SU-DHL-6 (cell line): ENCODE measurements at regions not wholly inside any gene's neighbourhood (a gene's known extent, or its start where the extent isn't known, plus 50 kb on each side); places are given as distances from the start of the nearest gene placed in this dataset.

Source experiments
- H2AFZ ChIP-seq: fragments of 200-600 bp; sonication (generic); 2 replicates; pipeline ENCODE4 v1.6.1; 2014; ENCODE audit warnings: low read depth, mild to moderate bottlenecking, moderate library complexity, mixed read lengths, antibody characterized with exemption, low read length; ENCODE audit not compliant: severe bottlenecking
- H3F3A ChIP-seq: fragments of 200-600 bp; shearing (Covaris generic); 2 replicates; pipeline ENCODE4 v1.6.0; 2016; ENCODE audit warnings: antibody characterized with exemption, mild to moderate bottlenecking; ENCODE audit not compliant: insufficient read depth
- H3K27ac ChIP-seq: fragments of 200-600 bp; sonication (generic); 2 replicates; pipeline ENCODE4 v1.5.1; 2016; ENCODE audit warnings: low read depth, mild to moderate bottlenecking, low read length, moderate library complexity, mixed read lengths
- H3K27me3 ChIP-seq: fragments of 200-600 bp; sonication (generic), shearing (Covaris generic); 2 replicates; pipeline ENCODE4 v1.6.0; 2014; ENCODE audit warnings: mild to moderate bottlenecking, low read length
- H3K36me3 ChIP-seq: fragments of 200-600 bp; sonication (generic); 2 replicates; pipeline ENCODE4 v1.6.1; 2014; ENCODE audit warnings: mild to moderate bottlenecking, low read length, mixed read lengths
- H3K4me2 ChIP-seq: fragments of 300-600, 200-600 bp; shearing (Covaris generic), sonication (generic); 2 replicates; pipeline ENCODE4 v1.6.0; 2014; ENCODE audit warnings: low read length, low read depth, mild to moderate bottlenecking; ENCODE audit not compliant: poor library complexity, severe bottlenecking
- H3K4me3 ChIP-seq: fragments of 200-600 bp; sonication (generic); 2 replicates; pipeline ENCODE4 v1.5.1; 2014; ENCODE audit warnings: antibody characterized with exemption, low read length, mild to moderate bottlenecking, mixed read lengths; ENCODE audit not compliant: insufficient read depth, poor library complexity, severe bottlenecking
- H3K79me2 ChIP-seq: fragments of 200-600 bp; sonication (generic); 2 replicates; pipeline ENCODE4 v1.6.1; 2014; ENCODE audit warnings: mild to moderate bottlenecking, low read length, moderate library complexity; ENCODE audit not compliant: insufficient read depth
- H3K9ac ChIP-seq: fragments of 200-600 bp; sonication (generic); 2 replicates; pipeline ENCODE4 v1.7.0; 2014; ENCODE audit warnings: mild to moderate bottlenecking, low read length
- H3K9me2 ChIP-seq: fragments of 200-600 bp; sonication (generic); replicated peaks from 2 replicates; pipeline ENCODE4 v1.6.1; 2014; ENCODE audit warnings: low read length; ENCODE audit not compliant: insufficient read depth
- H3K9me3 ChIP-seq: fragments of 200-600 bp; sonication (generic); 2 replicates; pipeline ENCODE4 v1.6.1; 2014; ENCODE audit warnings: low read length, mixed read lengths; ENCODE audit not compliant: insufficient read depth
- H4K20me1 ChIP-seq: fragments of 200-600 bp; sonication (generic); 2 replicates; pipeline ENCODE4 v1.6.1; 2014; ENCODE audit warnings: low read depth, mild to moderate bottlenecking, antibody characterized with exemption, low read length, moderate library complexity, mixed read lengths
- EZH2phosphoT487 ChIP-seq: fragments of 200-600 bp; sonication (generic), shearing (Covaris generic); conservative IDR thresholded peaks from 2 replicates; pipeline ENCODE4 v1.6.1; 2018; ENCODE audit warnings: mild to moderate bottlenecking, antibody characterized with exemption, low read length, moderate library complexity, mixed read lengths
- TF ChIP-seq, protein P1 (sequence below): fragments of 200-600 bp; sonication (generic); IDR thresholded peaks from one replicate; pipeline ENCODE4 v1.5.1; 2017; ENCODE audit warnings: antibody characterized with exemption, mild to moderate bottlenecking, low read length, moderate library complexity; ENCODE audit not compliant: insufficient read depth, poor library complexity, severe bottlenecking

DNA sequence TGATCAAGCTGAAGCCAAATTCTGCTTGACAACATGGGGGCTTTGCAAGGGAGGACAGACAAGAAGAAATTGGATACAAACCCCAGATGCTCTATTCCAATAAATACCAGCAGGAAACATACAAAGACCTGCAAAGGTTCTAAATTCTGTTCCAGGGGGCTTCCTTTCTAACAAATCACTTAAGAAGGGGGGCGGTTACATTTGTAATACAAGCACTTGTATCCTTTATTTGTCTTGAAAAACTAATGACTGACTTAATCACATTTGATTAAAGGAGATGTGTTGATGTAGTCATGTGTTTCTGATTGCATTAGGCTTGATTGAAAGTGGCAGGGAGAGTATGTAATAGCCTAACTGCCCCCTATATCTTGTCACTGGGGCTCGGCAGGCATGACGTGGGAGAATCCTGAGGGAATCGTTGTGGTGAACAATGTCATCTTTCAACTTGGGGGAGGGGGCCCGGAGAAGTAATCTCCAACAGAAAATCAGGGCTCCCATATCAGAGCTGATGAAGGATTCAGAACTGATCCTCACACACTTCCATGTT, 361.7 kb downstream of the INSC start:
- H4K20me1 ChIP-seq = no peaks in the 10 kb centered on the region
- H3K79me2 ChIP-seq = no peaks in the 10 kb centered on the region
- no peaks in the 10 kb centered on the region for H3K9me3 ChIP-seq
- no peak overlapping the region for H2AFZ ChIP-seq
- H3K4me2 ChIP-seq = no peak overlapping the region
- H3K9me2 ChIP-seq = no peaks in the 10 kb centered on the region
- no peak overlapping the region for H3K4me3 ChIP-seq
- H3K9ac ChIP-seq = no peak overlapping the region
- H3F3A ChIP-seq = no peaks in the 10 kb centered on the region
- no peak for TF ChIP-seq EZH2phosphoT487
- TF ChIP-seq, protein P1, sequence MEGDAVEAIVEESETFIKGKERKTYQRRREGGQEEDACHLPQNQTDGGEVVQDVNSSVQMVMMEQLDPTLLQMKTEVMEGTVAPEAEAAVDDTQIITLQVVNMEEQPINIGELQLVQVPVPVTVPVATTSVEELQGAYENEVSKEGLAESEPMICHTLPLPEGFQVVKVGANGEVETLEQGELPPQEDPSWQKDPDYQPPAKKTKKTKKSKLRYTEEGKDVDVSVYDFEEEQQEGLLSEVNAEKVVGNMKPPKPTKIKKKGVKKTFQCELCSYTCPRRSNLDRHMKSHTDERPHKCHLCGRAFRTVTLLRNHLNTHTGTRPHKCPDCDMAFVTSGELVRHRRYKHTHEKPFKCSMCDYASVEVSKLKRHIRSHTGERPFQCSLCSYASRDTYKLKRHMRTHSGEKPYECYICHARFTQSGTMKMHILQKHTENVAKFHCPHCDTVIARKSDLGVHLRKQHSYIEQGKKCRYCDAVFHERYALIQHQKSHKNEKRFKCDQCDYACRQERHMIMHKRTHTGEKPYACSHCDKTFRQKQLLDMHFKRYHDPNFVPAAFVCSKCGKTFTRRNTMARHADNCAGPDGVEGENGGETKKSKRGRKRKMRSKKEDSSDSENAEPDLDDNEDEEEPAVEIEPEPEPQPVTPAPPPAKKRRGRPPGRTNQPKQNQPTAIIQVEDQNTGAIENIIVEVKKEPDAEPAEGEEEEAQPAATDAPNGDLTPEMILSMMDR = no peak
- no peaks in the 10 kb centered on the region; the same call in 1 of the 2 replicates for H3K27me3 ChIP-seq
- H3K27ac ChIP-seq = no peak overlapping the region
- no peaks in the 10 kb centered on the region for H3K36me3 ChIP-seq

DNA sequence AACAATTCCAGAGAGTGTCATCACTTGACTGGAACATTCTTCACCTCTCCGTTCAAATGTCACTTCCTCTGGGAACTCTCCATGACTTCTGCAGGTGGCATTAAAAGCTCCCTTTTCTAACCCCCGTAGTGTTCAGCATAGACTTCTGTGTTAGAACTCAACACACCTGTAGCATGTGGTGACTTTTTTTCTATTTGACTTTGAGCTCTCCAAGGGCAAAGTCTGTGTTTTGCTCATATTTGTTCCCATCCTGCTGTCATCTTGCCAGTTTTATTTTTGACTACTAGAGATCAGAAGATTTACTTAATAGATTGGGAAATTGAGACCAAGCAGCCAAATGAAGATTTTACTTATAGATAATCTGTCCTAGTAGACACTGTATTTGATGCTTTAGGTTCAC, 367.1 kb downstream of the INSC start:
- H3K36me3 ChIP-seq = no peaks in the 10 kb centered on the region
- no peaks in the 10 kb centered on the region for H3K9me2 ChIP-seq
- no peaks in the 10 kb centered on the region for H3K9me3 ChIP-seq
- H3K27ac ChIP-seq = no peak overlapping the region
- no peak overlapping the region for H3K4me3 ChIP-seq
- H3F3A ChIP-seq = no peaks in the 10 kb centered on the region
- no peaks in the 10 kb centered on the region for H4K20me1 ChIP-seq
- H3K4me2 ChIP-seq = no peak overlapping the region
- H3K79me2 ChIP-seq = no peaks in the 10 kb centered on the region
- no peaks in the 10 kb centered on the region for H3K27me3 ChIP-seq
- H2AFZ ChIP-seq = no peak overlapping the region
- H3K9ac ChIP-seq = no peak overlapping the region
- TF ChIP-seq, protein P1 = no peak
- no peak for TF ChIP-seq EZH2phosphoT487

DNA sequence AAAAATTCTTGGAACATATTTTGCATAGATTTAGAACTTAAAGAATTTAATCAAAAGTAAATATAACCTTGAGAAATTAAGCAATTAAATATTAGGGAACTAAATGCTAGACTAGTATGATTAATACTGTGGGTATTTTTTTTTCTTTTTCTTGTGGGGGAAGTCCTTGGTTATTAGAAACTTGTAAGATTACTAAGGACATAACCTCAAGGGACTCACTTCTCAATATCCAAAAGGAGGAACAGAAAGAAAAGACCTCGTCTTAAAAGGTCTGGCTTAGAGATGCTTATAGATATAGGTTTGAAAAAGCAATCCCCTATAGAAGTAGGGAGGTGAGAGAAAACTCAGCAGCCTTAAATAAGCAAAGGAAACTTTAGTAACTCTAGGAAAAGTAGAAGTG, 368.5 kb downstream of the INSC start:
- Histone ChIP-seq H3K9me3 (no peaks in the 10 kb centered on the region), H3K4me3 (no peak overlapping the region), H2AFZ (no peak overlapping the region), H3K27ac (no peak overlapping the region), H3K4me2 (no peak overlapping the region), H3K36me3 (no peaks in the 10 kb centered on the region), H3K79me2 (no peaks in the 10 kb centered on the region), H3K9me2 (no peaks in the 10 kb centered on the region), H4K20me1 (no peaks in the 10 kb centered on the region), H3F3A (no peaks in the 10 kb centered on the region), H3K27me3 (no peaks in the 10 kb centered on the region), H3K9ac (no peak overlapping the region)
- no peak for TF ChIP-seq EZH2phosphoT487
- TF ChIP-seq, protein P1 = no peak
